ENCODE measurements at regions not wholly inside any gene's neighbourhood (a gene's known extent, or its start where the extent isn't known, plus 50 kb on each side); places are given as distances from the start of the nearest gene placed in this dataset.

DNA sequence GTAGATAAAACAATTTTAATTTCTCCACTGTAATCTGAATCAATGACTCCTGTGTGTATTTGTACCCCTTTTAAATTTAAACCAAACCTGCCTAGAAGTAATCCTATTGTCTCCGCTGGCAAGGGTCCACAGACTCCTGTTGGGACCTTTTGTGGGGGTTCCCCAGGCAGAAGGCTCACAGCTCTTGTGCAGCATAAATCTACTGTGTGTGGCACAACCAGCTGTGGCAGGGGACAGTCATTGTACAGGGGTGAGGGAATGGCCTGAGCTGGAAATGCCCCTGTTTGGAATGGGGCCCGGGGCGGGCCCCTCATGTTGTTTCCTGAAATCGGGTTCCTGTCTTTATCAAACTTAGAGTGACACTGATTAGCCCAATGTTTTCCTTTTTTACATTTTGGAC is 318.2 kb upstream of the FAM98A start:
- Histone ChIP-seq H3K79me2 (ENCODE audit: control insufficient read depth in 1 of 2, insufficient read depth in 2 of 2, low read length in 2 of 2) (no peaks in the 10 kb centered on the region), H2BK120ac (replicated peaks; ENCODE audit: low read depth, low read length) (no peak overlapping the region), H2BK20ac (ENCODE audit: low read length) (no peak overlapping the region), H2BK5ac (ENCODE audit: low read depth, low read length) (no peak overlapping the region), H3K23me2 (ENCODE audit: low read depth, low read length) (no peaks in the 10 kb centered on the region), H2BK15ac (ENCODE audit: low read length) (no peak overlapping the region), H3K27ac (ENCODE audit: low read depth, low read length) (no peak overlapping the region), H2BK12ac (ENCODE audit: low read depth, low read length) (no peak overlapping the region), H3K9ac (replicated peaks in 1 of 4; ENCODE audit: extremely low read depth in 1 of 4, low read depth in 3 of 4, low read length in 3 of 4) (no peak overlapping the region), H3K23ac (ENCODE audit: insufficient read length) (no peak overlapping the region), H3K79me1 (ENCODE audit: low read depth, low read length) (no peaks in the 10 kb centered on the region), H3K4ac (replicated peaks; ENCODE audit: insufficient read length, low read depth, low read length) (no peak overlapping the region), H3K14ac (ENCODE audit: insufficient read length) (no peak overlapping the region), H4K20me1 (replicated peaks in 1 of 2; ENCODE audit: control insufficient read depth in 1 of 2, insufficient read depth in 2 of 2, low read length in 2 of 2) (no peaks in the 10 kb centered on the region), H4K8ac (ENCODE audit: extremely low read depth, insufficient read depth, low read length) (no peak overlapping the region), H3K36me3 (ENCODE audit: control insufficient read depth in 2 of 4, insufficient read depth in 4 of 4, low read length in 3 of 4) (no peaks in the 10 kb centered on the region; a peak in 1 of 8 replicates), H3K56ac (replicated peaks; ENCODE audit: insufficient read length, low read depth, low read length) (no peak overlapping the region), H3K4me1 (replicated peaks in 1 of 4; ENCODE audit: control insufficient read depth in 3 of 4, insufficient read depth in 4 of 4, low read length in 3 of 4) (no peaks in the 10 kb centered on the region), H3K9me3 (ENCODE audit: insufficient read depth in 2 of 2, low read depth in 1 of 2, low read length in 1 of 2) (peaks cover 15 to 22% of the 10 kb centered on the region in 2 experiments), H2AK5ac (ENCODE audit: low read depth, low read length) (no peak overlapping the region), H3K4me2 (ENCODE audit: insufficient read depth in 1 of 2, low read depth in 2 of 2, low read length in 2 of 2) (no peak overlapping the region), H2AFZ (ENCODE audit: low read length) (no peak overlapping the region), H4K5ac (ENCODE audit: insufficient read length, low read depth, low read length) (no peak overlapping the region), H4K91ac (replicated peaks; ENCODE audit: insufficient read length, low read length) (no peak overlapping the region), H3K18ac (ENCODE audit: extremely low read depth, low read length) (no peak overlapping the region), H3K4me3 (ENCODE audit: extremely low read depth in 1 of 4, insufficient read depth in 2 of 4, low read depth in 3 of 4, low read length in 4 of 4) (no peak overlapping the region), H3K27me3 (replicated peaks in 1 of 4; ENCODE audit: control insufficient read depth in 3 of 4, extremely low read depth in 1 of 4, insufficient read depth in 3 of 4, low read length in 3 of 4) (no peaks in the 10 kb centered on the region)
- POLR2A ChIA-PET (ENCODE audit: partially characterized antibody): no interaction called here
- WGBS, 2 experiments (ENCODE audit: extremely low coverage in 1 of 2, insufficient coverage in 1 of 2, insufficient read length in 1 of 2, insufficient replicate concordance in 2 of 2, low coverage in 1 of 2, low lambda C conversion rate in 2 of 2, missing lambda C conversion rate in 1 of 2): 97% methylated on average over 4 of the region's 4 CpGs; no CpG with 5 or more reads in 1 of the 2 experiments
- no peak for FAIRE-seq
- CTCF ChIA-PET (ENCODE audit: partially characterized antibody): no interaction called here
- DNase-seq (ENCODE audit: low read depth in 1 of 2, low spot score in 2 of 2): no peak
- no peak for TF ChIP-seq CEBPB (IDR thresholded peaks at IDR 0.05; ENCODE audit: low read depth, low read length)
- no peak for TF ChIP-seq FOSL1 (IDR thresholded peaks at IDR 0.05; ENCODE audit: insufficient read depth, low read depth, low read length)
- no peak for TF ChIP-seq BCL11A (IDR thresholded peaks at IDR 0.05; ENCODE audit: low read depth in 2 of 2, low read length in 2 of 2)
- TF ChIP-seq RAD21 (IDR thresholded peaks at IDR 0.05 in 1 of 2, conservative IDR thresholded peaks at IDR 0.05 in 1 of 2; ENCODE audit: low read depth in 2 of 2, low read length in 2 of 2): no peak
- TF ChIP-seq EGR1 (IDR thresholded peaks at IDR 0.05; ENCODE audit: borderline replicate concordance, low read depth, low read length): no peak
- TF ChIP-seq SP4 (IDR thresholded peaks at IDR 0.05; ENCODE audit: low read length): no peak

All from H1 (cell line).